LNCAP (cell line): ENCODE measurements at regions not wholly inside any gene's neighbourhood (a gene's known extent, or its start where the extent isn't known, plus 50 kb on each side); places are given as distances from the start of the nearest gene placed in this dataset.

Source experiments
- TF ChIP-seq, protein P1 (sequence below): fragments of 450-650 bp; IDR thresholded peaks from 2 replicates; pipeline ENCODE4 v1.5.1; 2017; ENCODE audit warnings: mild to moderate bottlenecking

DNA sequence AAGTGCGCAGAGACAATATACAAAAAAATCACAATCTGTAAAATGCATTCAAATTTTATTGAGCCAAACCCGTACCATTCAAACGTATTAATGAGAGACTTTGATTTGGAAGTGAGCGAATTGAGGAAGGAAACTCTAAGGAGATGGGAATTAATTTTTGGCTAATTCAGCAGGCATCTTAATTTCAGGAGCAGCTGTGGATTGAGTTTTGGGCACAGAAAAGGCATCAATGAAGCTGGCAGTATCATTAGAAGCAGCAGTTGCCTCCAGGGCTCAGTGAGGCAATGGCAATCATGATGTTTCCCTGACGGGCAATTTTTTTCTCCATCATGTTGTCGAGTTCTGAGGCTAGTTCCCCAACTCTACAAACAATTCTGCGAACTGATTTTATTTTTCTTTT lies 2041.6 kb downstream of the NCAM2 start:
- TF ChIP-seq, protein P1, sequence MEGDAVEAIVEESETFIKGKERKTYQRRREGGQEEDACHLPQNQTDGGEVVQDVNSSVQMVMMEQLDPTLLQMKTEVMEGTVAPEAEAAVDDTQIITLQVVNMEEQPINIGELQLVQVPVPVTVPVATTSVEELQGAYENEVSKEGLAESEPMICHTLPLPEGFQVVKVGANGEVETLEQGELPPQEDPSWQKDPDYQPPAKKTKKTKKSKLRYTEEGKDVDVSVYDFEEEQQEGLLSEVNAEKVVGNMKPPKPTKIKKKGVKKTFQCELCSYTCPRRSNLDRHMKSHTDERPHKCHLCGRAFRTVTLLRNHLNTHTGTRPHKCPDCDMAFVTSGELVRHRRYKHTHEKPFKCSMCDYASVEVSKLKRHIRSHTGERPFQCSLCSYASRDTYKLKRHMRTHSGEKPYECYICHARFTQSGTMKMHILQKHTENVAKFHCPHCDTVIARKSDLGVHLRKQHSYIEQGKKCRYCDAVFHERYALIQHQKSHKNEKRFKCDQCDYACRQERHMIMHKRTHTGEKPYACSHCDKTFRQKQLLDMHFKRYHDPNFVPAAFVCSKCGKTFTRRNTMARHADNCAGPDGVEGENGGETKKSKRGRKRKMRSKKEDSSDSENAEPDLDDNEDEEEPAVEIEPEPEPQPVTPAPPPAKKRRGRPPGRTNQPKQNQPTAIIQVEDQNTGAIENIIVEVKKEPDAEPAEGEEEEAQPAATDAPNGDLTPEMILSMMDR, result no peak

DNA sequence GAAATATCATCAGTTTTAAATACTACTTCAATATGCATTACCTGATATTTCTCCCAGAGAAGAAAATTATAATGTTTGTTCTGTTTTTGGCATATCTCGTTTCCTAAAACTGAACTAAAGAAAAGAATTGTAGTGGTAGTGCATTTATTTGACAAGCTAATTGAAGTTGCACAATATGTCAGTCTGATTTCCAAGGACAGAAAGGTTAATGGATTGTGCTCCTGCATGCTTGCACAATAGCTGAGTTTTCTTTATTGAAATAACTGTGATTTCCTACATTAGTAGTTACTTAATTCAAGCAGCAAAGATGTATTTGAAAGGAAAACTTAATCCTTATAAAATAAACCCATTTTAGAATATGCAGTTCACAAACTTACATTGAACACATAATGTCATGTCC lies 2047.7 kb downstream of the NCAM2 start:
- TF ChIP-seq, protein P1, result no peak

DNA sequence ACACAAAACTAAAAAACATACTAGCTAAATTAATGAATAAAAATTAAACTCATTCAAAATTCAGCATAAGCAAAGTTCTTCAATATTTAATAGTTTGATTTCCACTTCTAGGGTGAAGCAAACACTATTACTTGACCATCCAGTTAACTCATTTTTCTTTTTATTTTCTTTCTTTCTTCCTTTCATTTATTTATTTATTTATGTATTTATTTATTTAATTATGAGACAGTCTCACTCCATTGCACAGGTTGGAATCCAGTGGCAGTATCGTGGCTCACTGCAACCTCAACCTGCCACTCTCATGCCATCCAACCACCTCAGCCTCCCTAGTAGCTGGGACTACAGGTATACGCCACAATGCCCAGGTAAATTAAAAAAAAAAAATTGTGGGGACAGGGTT lies 2069.5 kb downstream of the NCAM2 start:
- TF ChIP-seq, protein P1, result no peak

DNA sequence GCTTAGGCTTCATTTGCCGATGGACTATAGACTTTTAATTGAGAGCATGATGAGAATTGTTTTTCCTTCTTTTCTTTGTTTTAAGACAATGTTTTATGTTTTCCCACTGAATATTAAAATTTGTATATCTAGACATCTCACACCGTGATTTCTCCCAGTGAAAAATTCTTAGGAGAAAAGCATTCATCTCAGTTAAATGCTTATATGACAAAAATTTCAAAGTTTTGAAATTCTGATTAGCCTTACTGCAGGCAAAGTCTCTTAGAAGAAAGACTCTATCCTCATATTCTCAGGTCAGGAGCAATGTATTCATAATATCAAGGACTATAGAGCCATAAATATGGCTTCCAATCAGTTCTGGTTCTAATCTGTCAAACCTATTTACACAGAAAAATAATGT lies 2085.0 kb downstream of the NCAM2 start:
- TF ChIP-seq, protein P1, result no peak

DNA sequence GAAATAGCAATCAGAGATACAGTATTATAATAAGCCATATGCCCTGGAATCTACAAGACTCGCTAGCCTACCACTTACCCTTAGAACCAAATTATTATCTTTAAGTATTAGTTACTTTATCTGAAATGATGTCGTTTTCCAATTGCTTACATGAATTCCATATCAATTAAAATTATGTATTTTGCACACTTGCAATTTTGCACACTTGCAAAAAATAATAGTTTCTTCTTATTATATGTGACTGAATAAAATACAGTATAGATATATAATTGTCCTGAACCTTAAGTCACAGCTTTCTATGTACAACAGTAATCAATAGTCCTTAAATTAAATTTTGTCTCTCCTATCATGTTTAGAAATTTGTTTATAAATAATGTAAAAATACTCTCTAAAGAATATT lies 2095.1 kb downstream of the NCAM2 start:
- TF ChIP-seq, protein P1, result no peak

DNA sequence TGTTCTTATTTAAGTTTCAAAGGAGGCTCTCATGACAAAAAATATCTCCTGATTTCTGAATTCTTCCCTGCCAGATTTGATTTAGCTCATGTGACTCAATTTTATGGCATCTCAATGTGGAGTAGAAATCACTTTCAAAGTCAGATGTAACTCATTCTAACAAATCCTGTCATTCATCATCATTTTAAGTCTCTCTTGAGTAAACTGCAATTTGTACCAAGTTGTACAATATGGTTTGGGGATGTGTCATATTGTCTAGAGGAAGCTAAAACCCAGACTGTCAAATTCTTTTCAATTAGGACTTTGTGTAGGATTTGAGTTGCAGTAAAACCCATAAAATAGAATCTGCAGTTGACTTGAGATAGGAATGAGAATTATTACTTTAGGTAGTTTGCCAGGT lies 2101.0 kb downstream of the NCAM2 start:
- TF ChIP-seq, protein P1, result no peak

DNA sequence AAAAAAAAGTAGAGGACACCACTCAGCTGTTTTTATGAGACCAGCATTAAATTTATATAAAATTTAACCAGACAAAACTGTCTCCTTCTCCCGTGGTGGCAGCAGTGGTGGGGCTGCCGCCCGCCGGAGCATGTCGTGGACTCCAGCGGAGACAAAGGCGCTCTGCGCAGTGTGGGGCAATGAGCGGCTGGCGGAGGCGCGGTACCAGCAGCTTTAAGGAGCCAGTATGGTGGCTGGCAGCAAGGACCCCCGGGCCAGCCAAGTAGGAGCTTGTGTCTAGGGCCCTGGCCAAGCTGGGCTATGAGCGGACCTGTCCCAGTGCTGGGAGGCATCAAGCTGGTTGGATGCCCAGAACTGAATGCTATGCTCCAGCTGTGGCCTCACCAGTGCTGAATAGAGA lies 2102.9 kb downstream of the NCAM2 start:
- TF ChIP-seq, protein P1, result no peak

DNA sequence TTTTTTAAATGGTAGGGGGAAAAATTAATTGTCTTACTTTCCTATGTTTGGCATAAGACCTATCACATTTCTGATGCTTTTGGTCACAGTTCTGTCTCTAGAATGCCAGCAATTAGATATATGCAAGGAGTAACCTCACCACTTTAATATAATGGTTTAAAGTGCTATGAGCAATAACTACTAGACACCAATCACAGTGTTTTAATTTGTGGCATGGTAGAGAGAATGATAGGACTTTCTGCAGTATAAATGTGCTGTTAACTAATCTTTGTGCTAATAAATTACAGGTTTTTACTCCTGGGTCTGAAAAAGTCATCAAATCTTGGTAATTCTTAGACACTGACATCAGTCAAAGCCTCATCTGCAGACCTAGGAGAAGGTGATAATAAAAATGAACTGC lies 2110.3 kb downstream of the NCAM2 start:
- TF ChIP-seq, protein P1, result no peak
